GM10248 (cell line): ENCODE measurements at regions not wholly inside any gene's neighbourhood (a gene's known extent, or its start where the extent isn't known, plus 50 kb on each side); places are given as distances from the start of the nearest gene placed in this dataset.
A peak's percentile ranks its signal among the peaks of the same experiment; 100 is the strongest.

Experiments used
- CTCF ChIA-PET: fragments of 300-600 bp; sonication (Branson Sonifier 250); formaldehyde crosslinking; extraction: SDS; loops from one replicate; lab custom pipeline; 2021; ENCODE audit warnings: antibody characterized with exemption; lab: Yijun Ruan, JAX
- POLR2A ChIA-PET: fragments of 350-650 bp; sonication (Branson Sonifier 250); formaldehyde crosslinking; extraction: SDS; loops from one replicate; lab custom pipeline; 2020; ENCODE audit warnings: antibody characterized with exemption; lab: Yijun Ruan, JAX
- DNase-seq: peaks from one replicate; pipeline ENCODE4 v3.0.0; 2012; ENCODE audit errors: extremely low spot score
- CTCF ChIP-seq: IDR thresholded peaks from 2 replicates; pipeline ENCODE4 v1.5.1; 2012; ENCODE audit warnings: mild to moderate bottlenecking, low read depth; ENCODE audit errors: extremely low read depth, missing control alignments, control extremely low read depth

GRCh38 chr22:48944751-48945620 is 882.7 kb downstream of the BRD1 start:
- POLR2A ChIA-PET, result no interaction called here
- DNase-seq, result no peak
- no peak for TF ChIP-seq CTCF
- CTCF ChIA-PET, result no interaction called here

GRCh38 chr22:48944433-48944750 is 883.3 kb downstream of the BRD1 start:
- ChIA-PET CTCF (interaction anchor here (1.4 kb wide), 1 partner anchor 7 kb away, joined by 4 read pairs; no protein-coding TSS in a partner anchor), POLR2A (no interaction called here)
- TF ChIP-seq CTCF, result no peak
- no peak for DNase-seq

DNA sequence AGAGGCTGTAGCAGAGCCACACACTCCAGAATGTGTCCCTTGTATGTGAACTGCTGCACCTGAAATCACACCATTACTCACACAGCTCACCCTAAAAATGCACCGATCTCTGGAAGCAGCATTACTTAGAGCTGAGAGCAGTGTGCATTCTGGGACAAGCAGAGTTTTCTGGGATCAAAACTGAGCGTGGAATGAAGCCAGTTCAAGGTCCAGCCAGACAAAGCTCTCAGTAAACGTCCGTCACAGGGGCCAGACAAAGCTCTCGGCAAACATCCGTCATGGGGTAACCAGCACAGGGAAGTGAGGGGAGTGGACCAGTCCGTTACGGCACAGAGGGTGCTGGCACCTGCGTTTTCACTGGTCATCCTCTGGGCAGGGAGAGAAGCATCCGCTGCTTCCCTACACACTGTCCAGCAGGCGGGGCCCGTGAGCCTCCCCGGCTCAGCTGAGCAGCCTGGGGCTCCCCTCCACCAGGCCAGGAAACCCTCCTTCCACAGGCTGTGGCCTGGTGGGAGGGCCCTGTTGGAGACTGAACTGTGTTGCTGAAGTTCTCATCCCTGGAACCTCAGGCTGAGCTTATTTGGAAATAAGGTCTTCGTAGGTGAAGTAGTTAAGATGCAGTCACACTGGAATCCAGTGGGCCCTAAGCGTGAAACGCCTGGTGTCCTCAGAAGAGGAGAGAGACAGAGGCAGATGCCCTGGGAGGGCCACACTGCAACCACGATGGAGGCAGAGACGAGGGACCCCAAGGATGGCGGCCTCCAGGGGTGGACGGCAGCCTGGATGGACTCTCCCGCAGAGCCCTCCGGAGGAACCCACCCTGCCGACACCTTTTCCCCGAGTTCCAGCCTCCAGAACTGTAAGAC is 883.9 kb downstream of the BRD1 start:
- ChIA-PET POLR2A (no interaction called here), CTCF (interaction anchor here (1.2 to 1.4 kb wide), 2 partner anchors 8 to 37 kb away, joined by 3 to 4 read pairs; no protein-coding TSS in a partner anchor)
- peak; percentile 7 for DNase-seq
- TF ChIP-seq CTCF, result peak; percentile 20

GRCh38 chr22:48942698-48943566 is 884.7 kb downstream of the BRD1 start:
- TF ChIP-seq CTCF, result no peak
- ChIA-PET CTCF (interaction anchor here (1.2 to 1.4 kb wide), 2 partner anchors 9 to 38 kb away, joined by 3 to 4 read pairs; no protein-coding TSS in a partner anchor), POLR2A (no interaction called here)
- DNase-seq, result peak; percentile 7

GRCh38 chr22:48941903-48942575 is 885.6 kb downstream of the BRD1 start:
- ChIA-PET CTCF (no interaction called here), POLR2A (no interaction called here)
- no peak for TF ChIP-seq CTCF
- DNase-seq, result peak; percentile 5
